GM20000 (cell line): ENCODE measurements at regions not wholly inside any gene's neighbourhood (a gene's known extent, or its start where the extent isn't known, plus 50 kb on each side); places are given as distances from the start of the nearest gene placed in this dataset.

Experiments used
- DNase-seq: peaks from one replicate; pipeline ENCODE4 v3.0.0; 2012; ENCODE audit warnings: low spot score
- CTCF ChIP-seq: IDR thresholded peaks from 2 replicates; pipeline ENCODE4 v1.5.1; 2012; ENCODE audit warnings: mild to moderate bottlenecking, control low read depth; ENCODE audit errors: extremely low read depth, missing control alignments

GRCh38 chr13:68982961-68983619 is 1124.5 kb upstream of the ATXN8OS start:
- no peak for DNase-seq
- TF ChIP-seq CTCF, result no peak

DNA sequence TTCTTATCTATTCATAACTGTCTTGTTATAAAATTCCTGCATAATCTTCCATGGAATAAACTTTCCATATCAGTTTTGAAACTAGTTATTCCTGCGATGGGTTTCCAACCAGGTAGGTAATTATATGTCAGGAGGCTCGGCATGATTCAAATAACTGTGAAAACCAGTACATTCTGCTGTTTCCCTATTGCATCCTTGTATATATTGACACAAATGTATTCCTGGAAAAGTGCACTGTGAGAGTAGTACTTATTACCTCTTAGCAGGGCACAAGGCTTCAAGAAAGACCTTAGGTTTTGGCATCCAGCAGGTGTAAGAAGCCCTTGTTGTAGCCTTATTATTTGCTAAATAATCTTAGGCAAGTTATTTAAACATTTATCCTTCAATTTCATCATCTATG is 1131.3 kb upstream of the ATXN8OS start:
- no peak for TF ChIP-seq CTCF
- no peak for DNase-seq

DNA sequence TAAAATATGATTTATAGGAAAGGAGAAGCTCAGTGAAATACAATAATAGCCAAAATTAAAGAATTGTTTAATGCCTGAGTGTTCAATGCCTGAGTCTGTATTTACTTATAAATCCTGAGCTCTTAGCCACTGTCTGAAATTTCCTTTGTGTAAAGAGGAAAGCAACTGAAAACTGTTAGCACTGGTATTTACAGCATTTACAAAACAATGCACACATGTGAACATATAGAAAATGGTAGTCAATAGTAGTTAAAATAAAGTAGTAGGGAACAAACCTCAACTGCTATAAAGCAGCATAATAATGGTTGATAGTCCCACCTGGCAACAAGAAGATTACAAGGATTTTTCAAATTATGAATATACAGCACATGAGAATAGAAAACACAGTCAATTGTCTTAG is 1137.1 kb upstream of the ATXN8OS start:
- DNase-seq, result no peak
- TF ChIP-seq CTCF, result no peak

DNA sequence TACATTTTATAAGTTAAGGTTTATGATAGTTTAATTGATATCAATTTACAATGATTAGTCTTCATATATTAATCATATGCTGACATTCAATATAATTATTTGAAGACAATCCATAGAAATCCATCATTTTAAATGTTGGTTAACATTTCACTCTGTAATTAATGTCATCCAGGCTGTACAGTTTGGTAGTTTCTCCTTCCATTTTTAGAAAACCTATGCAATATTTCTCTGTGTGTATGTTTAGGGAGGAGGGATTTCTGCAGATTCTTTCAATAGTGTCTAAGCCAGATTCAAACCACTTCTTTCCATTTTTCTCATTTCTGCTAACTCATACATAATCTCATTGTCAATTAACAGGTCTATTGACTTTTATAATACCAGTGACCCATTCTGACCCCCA is 1159.0 kb upstream of the ATXN8OS start:
- TF ChIP-seq CTCF, result no peak
- no peak for DNase-seq

- no peak for TF ChIP-seq CTCF
- no peak for DNase-seq
Measured at GRCh38 chr13:68944272-68944671, 1163.4 kb upstream of the ATXN8OS start.

DNA sequence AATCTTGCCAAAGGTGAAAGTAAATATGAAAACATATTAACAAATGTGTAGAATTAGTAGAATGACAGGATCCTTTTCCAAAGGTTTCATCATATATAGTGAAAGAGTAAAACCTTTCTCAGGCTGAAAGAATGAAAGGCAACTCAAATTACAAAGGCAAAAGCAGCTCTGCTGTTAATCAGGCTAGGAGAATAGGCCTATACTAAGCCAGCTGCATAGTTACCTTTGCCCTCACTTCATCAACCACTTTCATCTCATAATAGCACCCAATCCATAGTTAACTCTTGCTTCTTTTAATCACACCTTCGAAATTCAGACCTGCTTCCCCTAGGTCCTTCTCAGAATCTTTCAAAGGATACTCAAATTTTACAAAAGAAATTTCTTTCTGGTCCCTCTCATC is 1167.6 kb upstream of the ATXN8OS start:
- no peak for DNase-seq
- no peak for TF ChIP-seq CTCF

- TF ChIP-seq CTCF, result no peak
- DNase-seq, result no peak
Measured at GRCh38 chr13:68938639-68939038, 1169.0 kb upstream of the ATXN8OS start.
